Thoracic aorta (tissue), 2 donors: ENCODE measurements at regions not wholly inside any gene's neighbourhood (a gene's known extent, or its start where the extent isn't known, plus 50 kb on each side); places are given as distances from the start of the nearest gene placed in this dataset.

ENCODE experiments used
- ATAC-seq: fragments of 150-250 bp; one replicate; pipeline ENCODE4 v1.8.0; 2017; ENCODE audit warnings: low read depth; ENCODE audit not compliant: insufficient number of reproducible peaks, low FRiP score
- DNase-seq: peaks from one replicate; pipeline ENCODE4 v3.0.0-alpha.2; 2020; ENCODE audit warnings: low spot score
- H3K27ac ChIP-seq, 2 donors: fragments of 200-600 bp; sonication (generic); 1 replicate in 1 of 2; 2 replicates in 1 of 2; pipeline ENCODE4 v1.5.1; 2016; ENCODE audit warnings: mild to moderate bottlenecking in 2 of 2, moderate library complexity in 2 of 2
- H3K27me3 ChIP-seq: fragments of 200-600 bp; sonication (generic); replicated peaks from 2 replicates; pipeline ENCODE4 v1.6.0; 2016; ENCODE audit warnings: mild to moderate bottlenecking; ENCODE audit not compliant: insufficient read depth
- H3K36me3 ChIP-seq: fragments of 200-600 bp; sonication (generic); one replicate; pipeline ENCODE4 v1.5.1; 2016
- H3K4me1 ChIP-seq, 2 donors: fragments of 200-600 bp; sonication (generic); 1 replicate in 1 of 2; 2 replicates in 1 of 2; pipeline versions ENCODE4 v1.5.1 to v1.6.0; 2016; ENCODE audit warnings: low read depth in 2 of 2, mild to moderate bottlenecking in 1 of 2; ENCODE audit not compliant: control insufficient read depth in 1 of 2
- H3K4me3 ChIP-seq: fragments of 200-600 bp; sonication (generic); 2 replicates; pipeline ENCODE4 v1.5.1; 2016; ENCODE audit warnings: mild to moderate bottlenecking
- H3K9me3 ChIP-seq: fragments of 200-600 bp; sonication (generic); 2 replicates; pipeline ENCODE4 v1.5.1; 2016
- CTCF ChIP-seq: fragments of 200-600 bp; sonication (generic); IDR thresholded peaks from one replicate; pipeline ENCODE4 v1.5.1; 2019; ENCODE audit warnings: antibody characterized with exemption

- Histone ChIP-seq H3K9me3 (no peaks in the 10 kb centered on the region), H3K4me3 (no peak overlapping the region)
- ATAC-seq, result no peak
Measured at GRCh38 chr21:16538936-16539440, 809.2 kb downstream of the USP25 start.

GRCh38 chr21:16540966-16541727, 811.4 kb downstream of the USP25 start:
- ATAC-seq, result no peak
- Histone ChIP-seq H3K27ac (no peak overlapping the region), H3K4me1 (peaks cover 3 to 13% of the 10 kb centered on the region in 2 donors), H3K4me3 (no peak overlapping the region), H3K36me3 (no peaks in the 10 kb centered on the region), H3K27me3 (no peaks in the 10 kb centered on the region), H3K9me3 (no peaks in the 10 kb centered on the region)
- no peak for DNase-seq
- TF ChIP-seq CTCF, result no peak

More at GRCh38 chr21:16538936-16539440, 809.2 kb downstream of the USP25 start:
- no peak for TF ChIP-seq CTCF
- no peak for DNase-seq
- H3K27me3 ChIP-seq, result no peaks in the 10 kb centered on the region
- no peak overlapping the region for H3K27ac ChIP-seq
- peaks cover 7 to 22% of the 10 kb centered on the region in 2 donors for H3K4me1 ChIP-seq
- H3K36me3 ChIP-seq, result no peaks in the 10 kb centered on the region

- no peaks in the 10 kb centered on the region for H3K27me3 ChIP-seq
- no peak for DNase-seq
- ATAC-seq, result no peak
- no peak for TF ChIP-seq CTCF
- no peak overlapping the region for H3K27ac ChIP-seq
- no peak overlapping the region for H3K4me3 ChIP-seq
- H3K36me3 ChIP-seq, result no peaks in the 10 kb centered on the region
- no peaks in the 10 kb centered on the region for H3K9me3 ChIP-seq
- no peaks in the 10 kb centered on the region for H3K4me1 ChIP-seq
Measured at GRCh38 chr21:16550118-16550517, 820.3 kb downstream of the USP25 start.

DNA sequence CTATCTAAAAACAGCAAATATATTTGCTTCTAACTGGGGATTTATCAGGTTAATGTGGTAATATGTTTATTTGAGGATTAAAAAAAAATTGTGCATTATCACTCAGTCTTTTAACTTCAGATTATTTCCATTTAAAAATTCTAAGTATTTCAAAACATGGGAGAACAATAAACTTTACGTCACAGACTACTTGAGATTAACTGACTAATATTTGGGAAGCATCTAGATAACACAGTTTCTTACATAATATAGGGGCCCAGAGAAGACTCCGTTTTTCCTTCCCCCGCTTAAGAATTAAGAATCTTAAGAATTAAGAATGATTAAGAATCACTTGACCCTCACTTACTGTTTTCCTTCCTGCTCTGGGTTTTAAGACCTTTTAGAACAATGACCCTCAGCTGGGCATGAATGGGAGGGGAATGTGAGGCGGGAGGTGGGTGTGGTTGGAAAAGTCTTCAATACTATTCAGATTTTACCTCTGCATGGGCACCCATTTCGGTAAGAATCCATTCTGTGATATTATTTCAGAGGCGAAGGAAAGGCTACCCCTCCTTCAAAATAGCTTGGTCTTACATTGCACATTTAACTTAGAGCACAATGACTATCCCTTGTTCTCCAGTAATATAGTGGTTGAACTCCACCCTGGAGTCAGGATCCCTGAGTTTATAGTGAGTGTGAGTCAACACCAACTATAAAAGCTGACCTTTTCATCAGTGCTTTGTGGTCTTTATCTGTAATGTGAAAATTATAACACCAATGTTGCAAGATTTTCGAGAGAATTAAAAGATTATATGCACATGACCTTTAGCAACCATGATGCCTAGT, 821.3 kb downstream of the USP25 start:
- no peak for TF ChIP-seq CTCF
- Histone ChIP-seq H3K36me3 (no peaks in the 10 kb centered on the region), H3K9me3 (no peaks in the 10 kb centered on the region), H3K27ac (no peak overlapping the region), H3K4me3 (no peak overlapping the region), H3K27me3 (no peaks in the 10 kb centered on the region), H3K4me1 (no peaks in the 10 kb centered on the region)
- no peak for DNase-seq
- ATAC-seq, result no peak

- ATAC-seq (no peak), DNase-seq (no peak)
- no peak overlapping the region for H3K27ac ChIP-seq
- H3K27me3 ChIP-seq, result no peaks in the 10 kb centered on the region
- H3K36me3 ChIP-seq, result no peaks in the 10 kb centered on the region
- no peak overlapping the region for H3K4me3 ChIP-seq
- TF ChIP-seq CTCF, result no peak
- no peaks in the 10 kb centered on the region for H3K9me3 ChIP-seq
- no peaks in the 10 kb centered on the region for H3K4me1 ChIP-seq
Measured at GRCh38 chr21:16552880-16553279, 823.1 kb downstream of the USP25 start.
